Neural cell (in vitro differentiated cells): ENCODE measurements at regions not wholly inside any gene's neighbourhood (a gene's known extent, or its start where the extent isn't known, plus 50 kb on each side); places are given as distances from the start of the nearest gene placed in this dataset.

Experiments used
- H2AFZ ChIP-seq: fragments of 200-600, 300-800 bp; sonication (generic), shearing (Covaris generic); 2 replicates; pipeline ENCODE4 v1.6.0; 2014; ENCODE audit warnings: low read depth, mild to moderate bottlenecking, antibody characterized with exemption, low read length, moderate library complexity
- H3F3A ChIP-seq: fragments of 200-600 bp; shearing (Covaris generic); 2 replicates; pipeline ENCODE4 v1.6.1; 2016; ENCODE audit warnings: mild to moderate bottlenecking, moderate library complexity, mixed read lengths, antibody characterized with exemption, low read length; ENCODE audit not compliant: insufficient read depth, poor library complexity, severe bottlenecking
- H3K27ac ChIP-seq: fragments of 200-600, 300-800 bp; sonication (generic), shearing (Covaris generic); 2 replicates; pipeline ENCODE4 v1.5.1; 2014; ENCODE audit warnings: mild to moderate bottlenecking, low read length, moderate library complexity
- H3K27me3 ChIP-seq: fragments of 300-800, 200-600 bp; sonication (generic), shearing (Covaris generic); 2 replicates; pipeline ENCODE4 v1.6.0; 2014; ENCODE audit warnings: mild to moderate bottlenecking, low read depth, low read length, moderate library complexity; ENCODE audit not compliant: insufficient read depth
- H3K36me3 ChIP-seq: fragments of 300-800, 200-600 bp; sonication (generic), shearing (Covaris generic); 2 replicates; pipeline ENCODE4 v1.5.1; 2014; ENCODE audit warnings: mild to moderate bottlenecking, antibody characterized with exemption, low read length, moderate library complexity; ENCODE audit not compliant: insufficient read depth
- H3K4me2 ChIP-seq: fragments of 300-800, 200-600 bp; sonication (generic), shearing (Covaris generic); 2 replicates; pipeline ENCODE4 v1.6.0; 2014; ENCODE audit warnings: mild to moderate bottlenecking, low read length
- H3K4me3 ChIP-seq: fragments of 300-800, 200-600 bp; sonication (generic), shearing (Covaris generic); 2 replicates; pipeline ENCODE4 v1.5.1; 2014; ENCODE audit warnings: mild to moderate bottlenecking, low read length, moderate library complexity
- H3K79me2 ChIP-seq: fragments of 200-600 bp; shearing (Covaris generic); replicated peaks from 2 replicates; pipeline ENCODE4 v1.6.0; 2014; ENCODE audit warnings: mild to moderate bottlenecking, low read length, moderate library complexity; ENCODE audit not compliant: insufficient read depth
- H3K9ac ChIP-seq: fragments of 300-800, 200-600 bp; sonication (generic), shearing (Covaris generic); 2 replicates; pipeline ENCODE4 v1.6.1; 2016; ENCODE audit warnings: mild to moderate bottlenecking, low read length, mixed read lengths
- H3K9me2 ChIP-seq: fragments of 200-600 bp; shearing (Covaris generic); 2 replicates; pipeline ENCODE4 v1.6.1; 2016; ENCODE audit warnings: mild to moderate bottlenecking, low read length, mixed read lengths; ENCODE audit not compliant: insufficient read depth
- H3K9me3 ChIP-seq: fragments of 200-600, 300-800 bp; sonication (generic), shearing (Covaris generic); 2 replicates; pipeline ENCODE4 v1.6.1; 2016; ENCODE audit warnings: mild to moderate bottlenecking, mixed run types, low read length, moderate library complexity, mixed read lengths
- H4K20me1 ChIP-seq: fragments of 200-600 bp; shearing (Covaris generic); 2 replicates; pipeline ENCODE4 v1.6.1; 2016; ENCODE audit warnings: mild to moderate bottlenecking, mixed run types; ENCODE audit not compliant: insufficient read depth
- EP300 ChIP-seq: fragments of 450-650 bp; conservative IDR thresholded peaks from 2 replicates; pipeline ENCODE4 v1.6.1; 2014; ENCODE audit warnings: antibody characterized with exemption, mild to moderate bottlenecking, moderate library complexity; ENCODE audit not compliant: poor library complexity, severe bottlenecking
- EZH2 ChIP-seq: fragments of 200-600, 300-800 bp; shearing (Covaris generic), sonication (generic); IDR thresholded peaks from 2 replicates; pipeline ENCODE4 v1.6.1; 2014; ENCODE audit warnings: antibody characterized with exemption, low read length, borderline replicate concordance, mild to moderate bottlenecking; ENCODE audit not compliant: insufficient read depth, poor library complexity, severe bottlenecking
- MXI1 ChIP-seq: fragments of 450-650 bp; conservative IDR thresholded peaks from 2 replicates; pipeline ENCODE4 v1.6.1; 2014; ENCODE audit warnings: antibody characterized with exemption, mild to moderate bottlenecking; ENCODE audit not compliant: poor library complexity, severe bottlenecking
- POLR2AphosphoS5 ChIP-seq: IDR thresholded peaks from 2 replicates; pipeline ENCODE4 v1.6.1; 2012
- RAD21 ChIP-seq: fragments of 450-650 bp; conservative IDR thresholded peaks from 2 replicates; pipeline ENCODE4 v1.6.1; 2014; ENCODE audit warnings: antibody characterized with exemption, mild to moderate bottlenecking, moderate library complexity
- REST ChIP-seq: IDR thresholded peaks from 2 replicates; pipeline ENCODE4 v1.6.1; 2012; ENCODE audit warnings: borderline replicate concordance
- SMC3 ChIP-seq: fragments of 450-650 bp; conservative IDR thresholded peaks from 2 replicates; pipeline ENCODE4 v1.6.1; 2014; ENCODE audit warnings: antibody characterized with exemption, mild to moderate bottlenecking, moderate library complexity; ENCODE audit not compliant: poor library complexity
- TAF1 ChIP-seq: IDR thresholded peaks from 2 replicates; pipeline ENCODE4 v1.6.1; 2012; ENCODE audit warnings: low read depth
- TF ChIP-seq, protein P1 (sequence below): fragments of 450-650 bp; IDR thresholded peaks from 2 replicates; pipeline ENCODE4 v1.5.1; 2014; ENCODE audit warnings: antibody characterized with exemption, mild to moderate bottlenecking, moderate library complexity; ENCODE audit not compliant: poor library complexity, severe bottlenecking

DNA sequence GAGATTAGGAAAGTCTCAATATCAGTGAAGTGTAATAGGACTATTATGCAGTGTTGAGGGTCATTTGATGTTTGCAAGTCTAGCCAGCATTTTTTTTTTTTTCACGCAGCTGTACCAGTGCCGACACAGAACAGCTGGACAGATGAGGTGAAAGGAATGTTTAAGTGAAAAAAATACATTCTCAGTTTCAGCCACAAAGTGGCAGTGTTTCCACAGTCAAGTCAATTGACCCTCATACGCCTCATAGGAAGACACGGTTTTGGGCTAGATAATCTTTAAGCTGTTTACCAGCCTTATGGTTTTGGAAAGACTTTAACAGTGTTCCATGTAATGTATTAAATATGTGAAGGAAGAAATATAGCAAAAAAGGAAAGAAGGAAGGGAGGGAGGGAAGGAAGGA lies 349.9 kb upstream of the ANO3 start:
- H3K4me2 ChIP-seq, result no peak overlapping the region
- no peaks in the 10 kb centered on the region for H3K79me2 ChIP-seq
- H3K4me3 ChIP-seq, result no peak overlapping the region
- no peaks in the 10 kb centered on the region for H3K36me3 ChIP-seq
- TF ChIP-seq REST, result no peak
- no peak for TF ChIP-seq EP300
- TF ChIP-seq, protein P1, sequence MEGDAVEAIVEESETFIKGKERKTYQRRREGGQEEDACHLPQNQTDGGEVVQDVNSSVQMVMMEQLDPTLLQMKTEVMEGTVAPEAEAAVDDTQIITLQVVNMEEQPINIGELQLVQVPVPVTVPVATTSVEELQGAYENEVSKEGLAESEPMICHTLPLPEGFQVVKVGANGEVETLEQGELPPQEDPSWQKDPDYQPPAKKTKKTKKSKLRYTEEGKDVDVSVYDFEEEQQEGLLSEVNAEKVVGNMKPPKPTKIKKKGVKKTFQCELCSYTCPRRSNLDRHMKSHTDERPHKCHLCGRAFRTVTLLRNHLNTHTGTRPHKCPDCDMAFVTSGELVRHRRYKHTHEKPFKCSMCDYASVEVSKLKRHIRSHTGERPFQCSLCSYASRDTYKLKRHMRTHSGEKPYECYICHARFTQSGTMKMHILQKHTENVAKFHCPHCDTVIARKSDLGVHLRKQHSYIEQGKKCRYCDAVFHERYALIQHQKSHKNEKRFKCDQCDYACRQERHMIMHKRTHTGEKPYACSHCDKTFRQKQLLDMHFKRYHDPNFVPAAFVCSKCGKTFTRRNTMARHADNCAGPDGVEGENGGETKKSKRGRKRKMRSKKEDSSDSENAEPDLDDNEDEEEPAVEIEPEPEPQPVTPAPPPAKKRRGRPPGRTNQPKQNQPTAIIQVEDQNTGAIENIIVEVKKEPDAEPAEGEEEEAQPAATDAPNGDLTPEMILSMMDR, result peak; percentile 84
- TF ChIP-seq RAD21, result peak; percentile 90
- TF ChIP-seq SMC3, result peak; percentile 94
- no peak for TF ChIP-seq TAF1
- H2AFZ ChIP-seq, result no peak overlapping the region
- no peaks in the 10 kb centered on the region for H3K9me2 ChIP-seq
- no peak overlapping the region for H3K9ac ChIP-seq
- H3K27ac ChIP-seq, result no peak overlapping the region
- no peaks in the 10 kb centered on the region for H3F3A ChIP-seq
- H3K27me3 ChIP-seq, result no peaks in the 10 kb centered on the region
- H4K20me1 ChIP-seq, result no peaks in the 10 kb centered on the region
- no peaks in the 10 kb centered on the region for H3K9me3 ChIP-seq

DNA sequence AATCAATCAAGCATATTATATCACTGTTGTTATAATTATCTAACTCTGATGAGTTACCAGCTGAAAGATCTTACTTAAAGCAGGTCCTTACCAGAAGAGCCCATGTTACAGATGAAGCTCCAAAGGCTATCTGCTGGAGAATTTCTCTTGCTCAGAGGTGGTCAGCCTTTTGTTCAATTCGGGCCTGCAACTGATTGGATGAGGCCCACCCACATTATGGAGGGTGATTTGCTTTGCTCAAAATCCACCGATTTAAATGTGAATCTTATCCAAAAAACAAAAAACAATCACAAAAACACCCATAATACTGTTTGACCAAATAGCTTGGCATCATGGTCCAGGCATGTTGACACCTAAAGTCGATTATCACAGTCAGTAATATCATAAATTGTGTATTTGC lies 348.6 kb upstream of the ANO3 start:
- no peak overlapping the region for H3K4me2 ChIP-seq
- H3K79me2 ChIP-seq, result no peaks in the 10 kb centered on the region
- TF ChIP-seq REST, result no peak
- TF ChIP-seq TAF1, result no peak
- no peak for TF ChIP-seq EZH2
- no peak for TF ChIP-seq MXI1
- TF ChIP-seq, protein P1, result no peak
- TF ChIP-seq SMC3, result no peak
- no peak for TF ChIP-seq EP300
- TF ChIP-seq RAD21, result no peak
- no peak for TF ChIP-seq POLR2AphosphoS5
- no peak overlapping the region for H3K9ac ChIP-seq
- no peaks in the 10 kb centered on the region for H3K9me2 ChIP-seq
- no peaks in the 10 kb centered on the region for H3F3A ChIP-seq
- H3K9me3 ChIP-seq, result no peaks in the 10 kb centered on the region
- no peaks in the 10 kb centered on the region for H3K36me3 ChIP-seq
- H2AFZ ChIP-seq, result no peak overlapping the region
- no peaks in the 10 kb centered on the region for H4K20me1 ChIP-seq
- no peak overlapping the region for H3K4me3 ChIP-seq
- H3K27me3 ChIP-seq, result no peaks in the 10 kb centered on the region
- no peak overlapping the region for H3K27ac ChIP-seq
